GM12878 (cell line): ENCODE measurements at regions not wholly inside any gene's neighbourhood (a gene's known extent, or its start where the extent isn't known, plus 50 kb on each side); places are given as distances from the start of the nearest gene placed in this dataset.

Experiments used
- BCL11A ChIP-seq: IDR thresholded peaks from 2 replicates; pipeline ENCODE4 v1.6.1; 2011; ENCODE audit warnings: low read depth, low read length
- BCL3 ChIP-seq: IDR thresholded peaks from 2 replicates; pipeline ENCODE4 v1.6.1; 2011; ENCODE audit warnings: borderline replicate concordance, low read depth, mild to moderate bottlenecking, moderate library complexity, low read length; ENCODE audit not compliant: insufficient read depth, poor library complexity, severe bottlenecking
- CREM ChIP-seq: IDR thresholded peaks from 2 replicates; pipeline ENCODE4 v1.6.1; 2014; ENCODE audit warnings: antibody characterized with exemption, low read depth
- DPF2 ChIP-seq: fragments of 450-650 bp; IDR thresholded peaks from 2 replicates; pipeline ENCODE4 v1.6.1; 2017; ENCODE audit warnings: mild to moderate bottlenecking
- E4F1 ChIP-seq: fragments of 450-650 bp; IDR thresholded peaks from 2 replicates; pipeline ENCODE4 v1.6.1; 2018; ENCODE audit warnings: borderline replicate concordance, mild to moderate bottlenecking; ENCODE audit not compliant: partially characterized antibody
- FOS ChIP-seq: IDR thresholded peaks from 3 replicates; pipeline ENCODE4 v1.6.1; 2011; ENCODE audit warnings: borderline replicate concordance; ENCODE audit not compliant: insufficient read length; ENCODE audit errors: extremely low read depth
- GATAD2B ChIP-seq: fragments of 450-650 bp; conservative IDR thresholded peaks from 2 replicates; pipeline ENCODE4 v1.6.1; 2017; ENCODE audit warnings: low read depth, mild to moderate bottlenecking, moderate library complexity
- JUNB ChIP-seq: IDR thresholded peaks from 2 replicates; pipeline ENCODE4 v1.6.1; 2016; ENCODE audit warnings: antibody characterized with exemption, mild to moderate bottlenecking
- JUND ChIP-seq: IDR thresholded peaks from 2 replicates; pipeline ENCODE4 v1.6.1; 2012; ENCODE audit warnings: low read depth, mild to moderate bottlenecking, low read length, improper control_type of control experiment, moderate library complexity
- NBN ChIP-seq: fragments of 450-650 bp; IDR thresholded peaks from 2 replicates; pipeline ENCODE4 v1.6.1; 2016
- NFYA ChIP-seq: IDR thresholded peaks from 2 replicates; pipeline ENCODE4 v1.6.1; 2011; ENCODE audit warnings: low read depth, mild to moderate bottlenecking, low read length, improper control_type of control experiment, borderline replicate concordance
- NRF1 ChIP-seq: conservative IDR thresholded peaks from 2 replicates; pipeline ENCODE4 v1.6.1; 2011; ENCODE audit warnings: mild to moderate bottlenecking, low read depth, low read length, improper control_type of control experiment
- PKNOX1 ChIP-seq: fragments of 450-650 bp; IDR thresholded peaks from 2 replicates; pipeline ENCODE4 v1.6.1; 2016; ENCODE audit warnings: mild to moderate bottlenecking
- SMAD5 ChIP-seq: IDR thresholded peaks from 2 replicates; pipeline ENCODE4 v1.6.1; 2016; ENCODE audit warnings: antibody characterized with exemption, low read depth
- SP1 ChIP-seq: IDR thresholded peaks from one replicate; pipeline ENCODE4 v1.6.1; 2011; ENCODE audit warnings: low read depth, low read length
- TBL1XR1 ChIP-seq: IDR thresholded peaks from 2 replicates; pipeline ENCODE4 v1.6.1; 2012; ENCODE audit warnings: low read depth, low read length, improper control_type of control experiment
- YBX1 ChIP-seq: fragments of 450-650 bp; IDR thresholded peaks from 2 replicates; pipeline ENCODE4 v1.6.1; 2016; ENCODE audit warnings: antibody characterized with exemption
- ZNF207 ChIP-seq: fragments of 450-650 bp; IDR thresholded peaks from 2 replicates; pipeline ENCODE4 v1.6.1; 2014; ENCODE audit warnings: antibody characterized with exemption, mild to moderate bottlenecking, borderline replicate concordance
- ZNF217 ChIP-seq: fragments of 450-650 bp; IDR thresholded peaks from 2 replicates; pipeline ENCODE4 v1.6.1; 2017; ENCODE audit warnings: antibody characterized with exemption, mild to moderate bottlenecking
- ZNF622 ChIP-seq: fragments of 450-650 bp; IDR thresholded peaks from 2 replicates; pipeline ENCODE4 v1.6.1; 2017; ENCODE audit warnings: mild to moderate bottlenecking, inconsistent platforms
- ZNF687 ChIP-seq: fragments of 450-650 bp; IDR thresholded peaks from 2 replicates; pipeline ENCODE4 v1.6.1; 2017; ENCODE audit warnings: mild to moderate bottlenecking, moderate library complexity

GRCh38 chr9:68653141-68653595 is 51.9 kb upstream of the PIP5K1B start (continued):
- TF ChIP-seq NFYA (no peak), GATAD2B (0 out of 2 replicates have a peak, but pooled peaks have one; percentile 44), NRF1 (no peak), NBN (peak; percentile 69), CREM (peak; percentile 91), ZNF622 (no peak), JUNB (peak; percentile 98), BCL11A (peak; percentile 81), JUND (peak; percentile 87), ZNF207 (no peak), PKNOX1 (peak; percentile 48; the same call in 1 of the 2 replicates), ZNF217 (no peak), YBX1 (no peak), FOS (no peak), DPF2 (peak; percentile 91; the same call in 1 of the 2 replicates), SP1 (no peak), TBL1XR1 (no peak), SMAD5 (no peak), BCL3 (peak; percentile 79), E4F1 (no peak), ZNF687 (no peak)
